ENCODE measurements at regions not wholly inside any gene's neighbourhood (a gene's known extent, or its start where the extent isn't known, plus 50 kb on each side); places are given as distances from the start of the nearest gene placed in this dataset.

GRCh38 chr10:81007872-81008271 lies 470.2 kb downstream of the SH2D4B start:
- TF ChIP-seq POLR2A (IDR thresholded peaks at IDR 0.05) (no peak), CTCF (IDR thresholded peaks at IDR 0.05) (no peak)
